NCI-H1436 treated with DMSO at 0.1 percent for 48 hours (cell line): ENCODE measurements at regions not wholly inside any gene's neighbourhood (a gene's known extent, or its start where the extent isn't known, plus 50 kb on each side); places are given as distances from the start of the nearest gene placed in this dataset.
"Not testable (repeated sequence)": the region's sequence is repeated elsewhere in the genome, so short reads cannot be mapped to it uniquely, and the experiment has no call there.

Experiments used
- DNase-seq: peaks from one replicate; lab custom pipeline; 2025; lab: John Stamatoyannopoulos, UW

- DNase-seq = no peak
Observed at GRCh38 chr12:131229426-131230339, 276.0 kb downstream of the ADGRD1 start.

- DNase-seq = no peak
Observed at GRCh38 chr12:131230340-131231031, 276.8 kb downstream of the ADGRD1 start.

GRCh38 chr12:131231032-131231980 is 277.6 kb downstream of the ADGRD1 start:
- no peak for DNase-seq

DNA sequence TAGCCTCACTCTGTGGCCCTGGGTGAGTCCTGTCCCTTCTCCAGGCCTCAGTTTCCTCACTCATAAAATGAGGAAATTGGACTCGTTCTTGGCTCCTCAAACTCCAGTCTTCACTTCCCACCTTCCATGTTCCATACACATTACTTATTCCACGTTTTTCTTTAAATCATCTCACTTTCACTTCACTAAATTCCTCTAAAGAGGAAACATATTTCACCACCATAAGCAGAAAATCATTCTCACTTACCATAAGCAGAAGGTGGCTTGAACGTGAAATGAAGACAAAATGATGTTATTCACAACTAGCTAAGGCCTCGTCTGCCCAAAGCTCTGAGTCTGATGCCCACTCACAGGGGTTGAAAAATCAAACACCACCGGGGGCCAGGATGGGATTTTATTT is 278.3 kb downstream of the ADGRD1 start:
- DNase-seq = no peak

- not testable (repeated sequence) for DNase-seq
Observed at GRCh38 chr12:131232872-131233271, 279.2 kb downstream of the ADGRD1 start.

DNA sequence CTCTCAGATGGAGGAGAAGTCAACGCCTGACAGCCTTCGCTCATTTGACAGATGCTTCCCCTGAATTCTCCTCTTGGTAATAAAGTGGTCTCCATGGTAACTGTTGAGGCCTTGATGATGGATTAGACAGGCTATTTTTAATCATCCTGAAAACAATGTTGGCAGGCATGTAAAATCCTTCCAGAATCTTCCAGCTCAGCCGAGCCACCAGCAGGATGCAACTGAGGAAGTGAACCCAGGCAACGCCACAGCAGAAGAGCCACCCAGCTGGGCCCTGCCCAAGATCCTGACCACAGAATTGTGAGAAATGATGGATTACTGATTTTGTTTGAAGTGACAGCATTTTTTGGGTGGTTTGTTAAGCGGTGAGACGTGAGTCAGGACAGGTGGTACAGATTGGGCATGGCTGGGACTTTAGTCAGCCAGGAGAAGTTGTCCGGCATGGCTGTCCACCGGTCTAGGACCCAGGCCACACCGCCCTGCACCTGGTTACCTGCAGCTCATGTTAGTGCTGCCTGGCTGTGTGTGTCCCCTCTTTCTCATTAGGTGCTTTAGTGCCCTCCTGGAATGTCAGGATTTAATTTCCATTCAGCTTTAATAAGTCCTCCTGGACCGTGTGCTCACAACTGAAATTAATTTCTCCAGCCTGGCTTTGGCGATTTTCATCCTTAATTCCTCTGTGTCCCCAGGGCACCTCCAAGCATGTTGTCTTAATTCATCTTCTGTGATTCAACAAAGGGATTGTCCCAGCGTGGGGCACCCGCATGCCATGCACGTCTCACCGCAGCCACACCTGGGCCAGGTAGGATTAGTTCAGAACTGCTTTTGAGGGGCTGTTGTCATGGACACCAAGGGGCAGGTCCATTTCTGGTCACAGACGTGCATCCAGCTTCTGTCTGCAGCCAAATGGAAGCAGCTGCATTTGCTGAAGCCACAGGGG is 280.4 kb downstream of the ADGRD1 start:
- DNase-seq = not testable (repeated sequence)

DNA sequence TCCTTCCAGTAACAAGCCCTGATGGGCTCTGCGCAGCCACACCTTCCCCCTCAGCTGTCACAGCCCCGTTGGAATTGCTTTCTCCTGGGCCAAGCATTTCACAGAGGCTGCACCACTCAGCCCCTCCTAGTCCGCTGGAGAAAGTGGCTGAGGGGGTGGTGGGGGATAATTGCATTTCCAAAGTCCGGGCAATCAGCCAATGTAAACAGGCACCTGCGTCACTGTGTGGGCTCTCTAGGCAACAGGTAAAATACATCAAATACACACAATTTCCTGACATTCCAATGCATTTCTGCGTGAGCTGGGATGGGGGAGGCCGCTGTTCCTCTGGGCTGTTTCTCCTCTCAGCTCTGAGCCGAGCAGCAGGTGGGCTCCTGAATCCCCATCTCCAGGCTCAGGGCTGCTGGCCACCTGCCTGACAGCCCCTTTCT is 281.1 kb downstream of the ADGRD1 start:
- not testable (repeated sequence) for DNase-seq

DNA sequence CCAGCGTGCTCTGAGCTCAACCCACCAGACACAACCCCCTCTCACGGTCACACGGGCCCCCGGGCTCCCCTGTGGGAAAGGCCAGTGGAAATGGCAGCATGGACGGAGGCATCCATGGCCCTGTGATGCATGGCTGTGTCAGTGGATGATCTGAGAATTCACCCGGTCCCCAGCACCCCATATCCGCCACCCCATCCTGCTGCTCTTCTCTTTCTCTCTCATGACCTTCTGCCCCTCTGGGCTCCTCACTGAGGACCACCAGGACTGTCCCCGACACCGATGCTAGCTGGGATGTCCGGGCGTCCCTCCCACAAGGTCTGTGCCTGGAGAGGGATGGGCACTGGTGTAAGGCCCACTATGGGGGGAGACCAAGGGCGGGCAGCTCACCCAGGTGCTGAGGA is 282.2 kb downstream of the ADGRD1 start:
- no peak for DNase-seq

GRCh38 chr12:131239384-131240094 is 285.8 kb downstream of the ADGRD1 start:
- DNase-seq = no peak

DNA sequence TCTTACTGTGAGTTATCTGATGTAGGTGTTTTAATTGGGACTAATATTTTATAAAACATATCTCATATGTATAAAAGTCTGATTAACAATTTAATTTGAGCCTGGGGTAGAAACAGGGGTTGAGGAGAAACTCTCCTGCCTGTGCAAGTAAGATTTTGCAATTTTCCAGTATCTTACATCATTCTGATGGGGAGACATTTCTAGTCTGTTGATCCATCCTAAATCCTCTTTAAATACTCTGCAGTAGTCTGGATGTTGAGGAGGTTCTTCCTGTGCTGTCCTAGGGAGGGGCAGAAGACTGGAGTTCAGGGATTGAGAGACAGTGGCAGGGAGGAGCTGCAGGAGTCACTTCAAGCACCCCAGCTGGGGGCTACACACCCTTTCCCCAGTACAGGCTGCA is 287.8 kb downstream of the ADGRD1 start:
- no peak for DNase-seq

GRCh38 chr12:131242741-131243496 is 289.2 kb downstream of the ADGRD1 start:
- DNase-seq = no peak

GRCh38 chr12:131244157-131244688 is 290.5 kb downstream of the ADGRD1 start:
- not testable (repeated sequence) for DNase-seq

- not testable (repeated sequence) for DNase-seq
Observed at GRCh38 chr12:131245161-131245560, 291.5 kb downstream of the ADGRD1 start.

DNA sequence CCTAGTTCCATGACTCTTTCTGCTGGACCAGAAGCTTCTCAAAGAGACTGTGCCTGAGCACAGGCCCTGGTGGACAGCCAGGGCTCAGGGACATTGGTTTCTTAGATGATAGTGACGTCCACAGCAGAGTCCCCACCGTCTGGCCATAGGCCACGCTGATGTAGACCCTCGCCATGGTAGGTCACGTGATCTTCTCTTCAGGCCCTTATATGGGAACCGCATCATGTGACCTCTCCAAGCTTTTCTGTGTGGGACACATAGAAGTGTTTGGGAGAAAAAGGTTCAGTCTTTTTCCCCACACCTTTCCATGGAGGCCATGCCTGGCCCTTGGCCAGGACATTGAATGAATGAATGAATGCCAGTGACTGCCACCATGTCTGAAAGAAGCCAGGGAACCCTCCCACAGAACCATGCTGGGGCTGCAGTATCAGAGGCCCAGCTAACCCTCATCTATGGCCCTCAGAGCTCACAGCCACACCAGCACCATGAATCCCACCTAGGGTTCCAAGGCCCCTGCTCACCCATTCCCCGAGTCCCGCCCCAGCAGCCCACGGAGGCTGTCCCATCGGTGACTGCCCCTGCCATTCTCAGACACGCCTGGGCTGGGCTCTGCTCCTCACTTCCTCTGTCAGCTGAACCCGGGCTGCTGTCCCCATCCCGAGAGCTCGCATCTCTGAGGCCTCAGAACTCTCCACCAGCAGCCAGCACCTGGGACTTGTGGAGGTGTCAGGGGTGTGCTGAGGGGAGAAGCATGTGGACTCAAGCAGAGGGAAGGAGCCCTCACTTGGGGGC is 292.1 kb downstream of the ADGRD1 start:
- no peak for DNase-seq

DNA sequence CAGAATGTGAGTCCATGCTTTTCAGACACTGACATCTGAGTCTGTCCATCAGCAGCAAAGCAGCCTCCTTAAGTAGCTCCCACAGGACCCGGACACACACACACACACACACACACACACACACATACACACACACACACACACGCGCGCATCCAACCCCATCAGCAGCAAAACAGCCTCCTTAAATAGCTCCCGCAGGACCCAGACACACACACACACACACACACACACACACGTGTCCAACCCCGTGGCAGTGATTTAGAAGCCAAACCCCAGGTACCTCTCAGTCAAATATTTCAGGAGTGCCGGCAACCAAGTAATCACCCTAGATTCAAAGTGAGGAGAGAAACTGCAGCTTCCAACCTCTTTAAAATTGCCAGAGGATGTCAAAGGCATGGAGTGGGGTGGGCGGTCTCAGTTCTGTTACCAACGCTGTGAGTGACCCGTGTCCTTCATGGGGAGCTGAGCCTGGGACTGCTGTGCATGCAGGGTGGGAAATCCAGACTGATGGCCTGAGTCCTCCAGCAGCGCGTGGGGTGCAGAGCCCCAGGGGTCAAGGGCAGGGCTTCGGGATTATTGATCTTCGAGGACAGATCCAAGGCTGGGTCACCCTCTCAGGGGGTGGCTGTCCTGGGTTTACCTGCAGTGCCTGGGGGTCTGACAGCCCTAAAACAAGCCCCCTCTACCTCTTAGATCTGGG is 293.5 kb downstream of the ADGRD1 start:
- not testable (repeated sequence) for DNase-seq

DNA sequence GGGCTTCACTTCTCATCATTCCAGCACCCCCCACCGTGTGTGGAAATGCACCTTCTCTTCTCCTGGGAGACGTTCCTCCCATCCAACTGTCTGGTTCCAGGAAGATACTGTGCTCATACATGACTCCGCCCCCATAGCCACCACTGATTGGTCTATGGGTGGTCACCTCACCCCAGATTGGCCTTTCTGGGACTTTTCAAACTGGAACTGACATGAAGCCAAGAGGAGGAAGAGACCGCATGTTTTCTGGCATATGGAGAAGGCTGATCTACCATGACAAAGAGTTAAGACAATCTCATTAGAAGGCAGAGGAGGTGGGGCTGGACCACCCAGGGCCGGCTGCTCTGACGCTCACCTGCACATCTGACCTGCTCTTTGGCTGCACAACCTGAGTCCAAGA is 294.2 kb downstream of the ADGRD1 start:
- not testable (repeated sequence) for DNase-seq

DNA sequence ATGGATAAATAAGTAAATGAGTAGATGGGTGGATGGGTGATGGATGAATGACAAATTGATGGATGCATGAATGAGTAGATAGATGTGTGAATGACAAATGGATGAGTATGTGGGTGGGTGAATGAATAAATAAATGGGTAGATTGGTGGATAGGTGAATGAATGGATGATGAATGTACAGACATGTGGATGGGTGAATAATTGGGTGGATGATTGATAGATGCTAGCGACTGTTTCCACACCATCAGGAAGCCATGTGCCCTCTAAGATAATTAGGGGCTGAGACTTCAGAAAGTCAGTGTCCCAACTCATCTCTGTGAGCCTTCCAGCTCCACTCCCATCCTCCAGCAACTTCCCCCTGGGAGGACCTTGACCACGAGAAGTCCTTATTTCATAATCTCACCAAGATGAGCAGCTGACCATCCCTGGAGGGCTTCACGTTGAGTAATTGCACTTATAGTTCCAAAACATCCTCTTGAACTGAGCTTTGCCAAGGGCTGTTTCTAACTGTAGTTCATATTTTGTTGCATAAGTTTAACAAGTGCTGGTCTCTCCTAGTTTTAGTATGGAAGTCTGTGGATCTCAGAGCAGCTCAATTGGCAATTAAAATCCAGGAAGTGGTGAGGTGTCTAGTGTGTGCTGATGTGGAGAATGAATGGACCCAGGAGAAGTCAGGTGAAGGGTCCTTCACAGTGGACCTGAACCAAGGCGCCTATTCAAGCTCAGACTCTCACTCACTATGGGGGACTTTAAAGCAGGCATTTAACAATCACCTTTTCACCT is 295.7 kb downstream of the ADGRD1 start:
- no peak for DNase-seq
